Coronary artery (tissue), 2 donors: ENCODE measurements at regions not wholly inside any gene's neighbourhood (a gene's known extent, or its start where the extent isn't known, plus 50 kb on each side); places are given as distances from the start of the nearest gene placed in this dataset.
A peak's percentile ranks its signal among the peaks of the same experiment; 100 is the strongest.

Experiments used
- DNase-seq: peaks from one replicate; pipeline ENCODE4 v3.0.0-alpha.2; 2017; ENCODE audit warnings: low spot score
- H3K27ac ChIP-seq, 2 donors: fragments of 200-600 bp; sonication (generic); one replicate each; pipeline ENCODE4 v1.5.1; 2016 to 2019
- H3K4me3 ChIP-seq: fragments of 200-600 bp; sonication (generic); 2 replicates; pipeline ENCODE4 v1.5.1; 2016; ENCODE audit warnings: mild to moderate bottlenecking, moderate library complexity
- CTCF ChIP-seq: fragments of 200-600 bp; sonication (generic); IDR thresholded peaks from one replicate; pipeline ENCODE4 v1.5.1; 2019; ENCODE audit warnings: antibody characterized with exemption

DNA sequence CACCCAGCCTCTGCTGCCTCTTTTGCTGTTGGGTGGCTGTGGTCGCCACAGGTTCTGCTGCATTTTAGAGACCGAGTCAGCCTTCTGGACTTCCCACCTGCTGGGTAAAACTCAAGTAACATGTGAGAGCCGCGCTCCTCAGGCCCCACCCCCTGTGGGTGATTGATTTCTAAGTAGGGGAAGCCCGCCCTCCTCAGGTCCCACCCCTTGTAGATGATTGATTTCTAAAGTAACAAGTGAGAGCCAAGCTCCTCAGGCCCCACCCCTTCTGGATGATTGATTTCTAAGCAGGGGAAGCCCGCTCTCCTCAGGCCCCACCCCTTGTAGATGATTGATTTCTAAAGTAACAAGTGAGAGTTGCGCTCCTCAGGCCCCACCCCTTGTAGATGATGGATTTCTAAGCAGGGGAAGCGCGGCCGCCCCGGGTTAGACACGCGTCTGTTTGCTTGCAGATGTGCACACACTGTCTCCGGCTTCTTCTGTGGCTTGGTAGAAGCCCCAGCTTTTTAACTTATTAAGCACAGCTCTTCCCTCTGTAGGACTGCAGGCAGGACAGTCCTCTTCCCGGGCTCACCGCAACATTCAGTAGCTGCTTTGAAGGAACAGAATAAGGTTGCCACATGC lies 83.4 kb downstream of the FAM43A start:
- H3K27ac ChIP-seq, result peak overlapping the region in 1 of 2 donors; percentile 0
- DNase-seq, result peak; percentile 92

DNA sequence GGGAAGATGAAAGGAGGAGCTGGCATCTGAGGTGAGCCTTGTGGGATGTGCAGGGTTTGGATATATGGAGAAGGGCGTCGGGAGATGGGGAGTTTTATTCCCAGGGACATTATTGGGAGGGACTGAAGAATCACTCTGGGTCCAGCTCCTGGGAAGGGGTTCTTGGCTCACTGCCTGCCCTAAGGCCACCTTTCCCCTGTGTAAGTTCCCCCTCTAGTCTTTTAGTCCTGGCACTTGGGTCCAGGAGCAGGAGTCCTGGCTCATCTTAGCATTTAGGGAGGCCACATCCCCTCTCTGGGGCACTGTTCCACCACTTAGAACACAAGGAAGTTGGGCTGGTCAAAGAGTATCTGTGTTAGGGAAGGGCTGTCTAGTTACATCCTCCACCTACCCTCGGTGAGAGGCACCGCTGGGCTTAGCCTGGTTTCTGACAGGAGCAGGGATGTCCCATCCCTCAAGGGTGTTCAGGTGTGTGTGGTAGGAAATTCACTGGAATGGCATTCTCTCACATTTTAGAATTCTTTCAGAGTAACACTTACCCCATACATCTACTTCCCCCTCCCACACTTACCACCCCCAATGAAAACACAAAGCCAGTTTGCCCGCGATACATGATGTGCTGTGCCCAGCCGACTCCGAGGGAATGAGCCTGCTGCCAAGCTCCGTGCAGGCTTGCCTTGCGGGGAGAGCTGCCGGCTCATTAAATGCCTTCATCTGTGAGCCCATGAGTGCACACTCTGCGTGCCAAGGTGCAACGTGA lies 86.7 kb downstream of the FAM43A start:
- DNase-seq, result no peak
- TF ChIP-seq CTCF, result no peak
- Histone ChIP-seq H3K27ac (peak overlapping the region in 1 of 2 donors; percentile 18), H3K4me3 (no peak overlapping the region)

More for the DNA sequence above, 83.4 kb downstream of the FAM43A start:
- no peak for TF ChIP-seq CTCF
- H3K4me3 ChIP-seq, result peak overlapping the region; percentile 64

DNA sequence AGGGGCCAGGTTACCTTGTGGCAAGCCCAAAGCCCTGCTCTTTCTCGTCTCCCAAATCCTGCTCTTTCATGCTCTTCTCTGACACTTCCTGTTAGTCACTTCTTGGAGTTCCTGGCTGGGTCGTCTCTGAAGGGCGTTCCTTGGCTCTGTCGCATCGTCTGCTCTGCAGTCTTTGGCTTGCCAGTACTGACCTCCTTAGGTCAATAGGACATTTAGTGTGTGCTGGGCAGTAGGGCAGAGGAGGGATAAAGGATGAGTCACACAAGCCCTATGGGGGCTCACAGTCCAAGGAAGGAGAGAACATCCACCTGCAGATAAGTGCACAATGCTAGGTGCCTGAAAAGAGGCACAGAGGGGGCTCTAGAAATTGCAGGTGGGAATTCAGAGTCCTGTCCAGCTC lies 87.5 kb downstream of the FAM43A start:
- peak; percentile 72 for DNase-seq
- H3K27ac ChIP-seq, result no peak overlapping the region

GRCh38 chr3:194773771-194774455 lies 88.2 kb downstream of the FAM43A start:
- no peak overlapping the region for H3K4me3 ChIP-seq
- TF ChIP-seq CTCF, result no peak
- H3K27ac ChIP-seq, result no peak overlapping the region
- peak; percentile 56 for DNase-seq

More for the DNA sequence above, 87.5 kb downstream of the FAM43A start:
- H3K4me3 ChIP-seq, result no peak overlapping the region
- no peak for TF ChIP-seq CTCF

GRCh38 chr3:194775266-194775665 lies 89.6 kb downstream of the FAM43A start:
- no peak overlapping the region for H3K4me3 ChIP-seq
- no peak overlapping the region for H3K27ac ChIP-seq
- DNase-seq, result no peak
- no peak for TF ChIP-seq CTCF

DNA sequence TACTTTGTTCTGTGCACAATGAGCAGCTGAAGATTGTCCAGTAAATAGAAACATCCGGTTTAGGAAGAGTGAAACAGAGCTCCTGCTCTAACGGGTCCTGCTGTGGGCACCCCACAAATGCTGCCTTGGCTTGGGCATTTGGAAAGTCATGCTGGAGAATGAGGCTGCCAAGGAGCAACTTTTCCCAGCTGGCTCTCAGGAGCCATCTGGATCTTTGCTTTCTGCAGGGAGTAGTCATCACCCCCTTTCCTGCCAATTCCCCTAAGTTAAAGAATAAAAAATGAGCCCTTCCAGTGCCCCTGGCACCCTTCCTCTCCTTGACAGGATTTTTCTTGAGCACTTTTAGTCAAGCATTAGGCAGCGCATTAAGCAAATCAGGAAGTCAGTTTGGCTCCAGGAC lies 90.0 kb downstream of the FAM43A start:
- TF ChIP-seq CTCF, result no peak
- DNase-seq, result no peak

More for the DNA sequence above, 90.0 kb downstream of the FAM43A start:
- Histone ChIP-seq H3K27ac (no peak overlapping the region), H3K4me3 (no peak overlapping the region)
